ENCODE measurements at regions not wholly inside any gene's neighbourhood (a gene's known extent, or its start where the extent isn't known, plus 50 kb on each side); places are given as distances from the start of the nearest gene placed in this dataset.

- intact Hi-C loops (cut with DNase I): no loop called here
These were observed 249.2 kb downstream of the ETNK1 start for GRCh38 chr12:22874151-22874550.

GRCh38 chr12:22876262-22876661 lies 251.3 kb downstream of the ETNK1 start:
- intact Hi-C loops (cut with DNase I): no loop called here
- WGBS, 2 donors: 83 to 84% methylated on average over 3 to 4 of the region's 5 CpGs
- TF ChIP-seq, protein P1, sequence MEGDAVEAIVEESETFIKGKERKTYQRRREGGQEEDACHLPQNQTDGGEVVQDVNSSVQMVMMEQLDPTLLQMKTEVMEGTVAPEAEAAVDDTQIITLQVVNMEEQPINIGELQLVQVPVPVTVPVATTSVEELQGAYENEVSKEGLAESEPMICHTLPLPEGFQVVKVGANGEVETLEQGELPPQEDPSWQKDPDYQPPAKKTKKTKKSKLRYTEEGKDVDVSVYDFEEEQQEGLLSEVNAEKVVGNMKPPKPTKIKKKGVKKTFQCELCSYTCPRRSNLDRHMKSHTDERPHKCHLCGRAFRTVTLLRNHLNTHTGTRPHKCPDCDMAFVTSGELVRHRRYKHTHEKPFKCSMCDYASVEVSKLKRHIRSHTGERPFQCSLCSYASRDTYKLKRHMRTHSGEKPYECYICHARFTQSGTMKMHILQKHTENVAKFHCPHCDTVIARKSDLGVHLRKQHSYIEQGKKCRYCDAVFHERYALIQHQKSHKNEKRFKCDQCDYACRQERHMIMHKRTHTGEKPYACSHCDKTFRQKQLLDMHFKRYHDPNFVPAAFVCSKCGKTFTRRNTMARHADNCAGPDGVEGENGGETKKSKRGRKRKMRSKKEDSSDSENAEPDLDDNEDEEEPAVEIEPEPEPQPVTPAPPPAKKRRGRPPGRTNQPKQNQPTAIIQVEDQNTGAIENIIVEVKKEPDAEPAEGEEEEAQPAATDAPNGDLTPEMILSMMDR (IDR thresholded peaks at IDR 0.05): no peak
- TF ChIP-seq POLR2A (IDR thresholded peaks at IDR 0.05): no peak
- Histone ChIP-seq H3K36me3 (no peaks in the 10 kb centered on the region), H3K27ac (no peak overlapping the region), H3K4me3 (no peak overlapping the region), H3K27me3 (no peaks in the 10 kb centered on the region), H3K9me3 (peaks cover 0 to 4% (median 0%) of the 10 kb centered on the region in 3 donors), H3K4me1 (no peaks in the 10 kb centered on the region)
- DNase-seq: no peak

More at GRCh38 chr12:22874151-22874550, 249.2 kb downstream of the ETNK1 start:
- Histone ChIP-seq H3K27me3 (no peaks in the 10 kb centered on the region), H3K4me3 (no peak overlapping the region), H3K4me1 (no peaks in the 10 kb centered on the region), H3K9me3 (peaks cover 0 to 4% (median 0%) of the 10 kb centered on the region in 3 donors), H3K36me3 (no peaks in the 10 kb centered on the region), H3K27ac (no peak overlapping the region)
- no peak for DNase-seq
- WGBS, 2 donors: 75 to 86% methylated on average over 6 to 8 of the region's 8 CpGs
- TF ChIP-seq, protein P1 (IDR thresholded peaks at IDR 0.05): no peak
- TF ChIP-seq POLR2A (IDR thresholded peaks at IDR 0.05): no peak

GRCh38 chr12:22879203-22879602 lies 254.2 kb downstream of the ETNK1 start:
- Histone ChIP-seq H3K27ac (no peak overlapping the region), H3K27me3 (no peaks in the 10 kb centered on the region), H3K9me3 (peaks cover 0 to 4% (median 0%) of the 10 kb centered on the region in 3 donors), H3K4me3 (no peak overlapping the region), H3K4me1 (no peaks in the 10 kb centered on the region), H3K36me3 (no peaks in the 10 kb centered on the region)
- TF ChIP-seq, protein P1 (IDR thresholded peaks at IDR 0.05): no peak
- no peak for TF ChIP-seq POLR2A (IDR thresholded peaks at IDR 0.05)
- DNase-seq: no peak
- intact Hi-C loops (cut with DNase I): no loop called here
- WGBS, 2 donors: 54 to 68% methylated on average over 1 of the region's 1 CpG

DNA sequence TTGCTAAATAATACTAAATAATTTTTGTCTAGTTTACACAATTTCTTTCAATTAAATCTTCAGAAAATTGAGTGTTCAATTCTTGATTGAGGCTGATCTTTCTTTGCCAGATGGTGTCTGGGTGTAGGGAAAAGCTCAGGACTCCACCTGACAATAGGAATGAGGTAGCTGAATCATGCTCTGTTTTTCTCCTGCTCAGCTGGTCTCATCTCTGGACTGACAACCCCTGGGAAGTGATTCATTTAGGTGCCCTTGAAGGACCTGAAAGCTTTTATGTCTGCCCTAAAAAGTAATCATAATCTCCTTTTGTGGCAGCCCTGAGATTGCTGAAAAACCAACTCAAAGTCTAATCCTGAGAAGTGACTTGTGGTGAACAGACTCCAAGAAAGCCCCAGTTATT lies 255.4 kb downstream of the ETNK1 start:
- H3K27ac ChIP-seq: no peak overlapping the region
- H3K4me1 ChIP-seq: no peaks in the 10 kb centered on the region
- H3K4me3 ChIP-seq: no peak overlapping the region
- peaks cover 0 to 4% (median 0%) of the 10 kb centered on the region in 3 donors for H3K9me3 ChIP-seq
- H3K36me3 ChIP-seq: no peaks in the 10 kb centered on the region
- no peak for DNase-seq
- intact Hi-C loops (cut with DNase I): no loop called here
- H3K27me3 ChIP-seq: no peaks in the 10 kb centered on the region
- TF ChIP-seq POLR2A (IDR thresholded peaks at IDR 0.05): no peak
- TF ChIP-seq, protein P1 (IDR thresholded peaks at IDR 0.05): no peak

- no peak for TF ChIP-seq POLR2A (IDR thresholded peaks at IDR 0.05)
- TF ChIP-seq, protein P1 (IDR thresholded peaks at IDR 0.05): no peak
- H3K27ac ChIP-seq: no peak overlapping the region
- no peaks in the 10 kb centered on the region for H3K36me3 ChIP-seq
- H3K4me1 ChIP-seq: no peaks in the 10 kb centered on the region
- intact Hi-C loops (cut with DNase I): no loop called here
- H3K4me3 ChIP-seq: no peak overlapping the region
- WGBS, 2 donors: 66% methylated on average over 4 of the region's 6 CpGs; no CpG with 5 or more reads in 1 of the 2 donors
- no peaks in the 10 kb centered on the region for H3K27me3 ChIP-seq
- H3K9me3 ChIP-seq: peaks cover 0 to 4% (median 0%) of the 10 kb centered on the region in 3 donors
- no peak for DNase-seq
These were observed 255.8 kb downstream of the ETNK1 start for GRCh38 chr12:22880807-22881206.
